Nucleus accumbens (tissue), 56 donors: ENCODE measurements at regions not wholly inside any gene's neighbourhood (a gene's known extent, or its start where the extent isn't known, plus 50 kb on each side); places are given as distances from the start of the nearest gene placed in this dataset.
"Not testable (repeated sequence)": the region's sequence is repeated elsewhere in the genome, so short reads cannot be mapped to it uniquely, and the experiment has no call there.

Experiments used
- DNase-seq, 56 donors: peaks; one replicate each; lab custom pipeline; 2025; lab: John Stamatoyannopoulos, UW

DNA sequence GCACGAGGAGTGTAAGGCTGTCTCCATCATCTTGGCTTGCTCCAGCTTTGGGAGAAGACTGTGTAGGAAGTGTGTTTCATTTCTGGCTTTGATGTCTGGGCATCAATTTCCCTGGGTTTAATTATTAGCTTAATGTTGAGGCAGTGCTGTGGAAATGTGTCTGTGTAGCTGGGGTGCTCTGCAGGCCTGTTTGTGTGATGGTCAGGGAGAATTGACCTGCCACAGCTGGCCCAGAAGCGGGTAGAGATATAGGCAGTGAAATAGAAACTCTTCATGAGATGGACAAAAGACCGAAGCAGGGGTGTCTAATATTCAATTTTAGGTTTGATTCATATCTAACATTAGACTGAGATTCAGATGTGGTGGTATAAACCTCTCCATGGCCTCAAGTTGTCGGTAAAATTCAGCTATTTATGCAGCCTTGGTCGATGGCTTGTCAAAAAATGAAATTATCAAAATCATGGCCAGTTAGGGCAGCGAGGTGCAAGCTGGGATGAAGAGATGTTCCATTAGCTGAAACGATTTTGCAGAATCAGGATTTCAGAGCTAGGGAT lies 95.3 kb upstream of the SNX9 start:
- no peak for DNase-seq

DNA sequence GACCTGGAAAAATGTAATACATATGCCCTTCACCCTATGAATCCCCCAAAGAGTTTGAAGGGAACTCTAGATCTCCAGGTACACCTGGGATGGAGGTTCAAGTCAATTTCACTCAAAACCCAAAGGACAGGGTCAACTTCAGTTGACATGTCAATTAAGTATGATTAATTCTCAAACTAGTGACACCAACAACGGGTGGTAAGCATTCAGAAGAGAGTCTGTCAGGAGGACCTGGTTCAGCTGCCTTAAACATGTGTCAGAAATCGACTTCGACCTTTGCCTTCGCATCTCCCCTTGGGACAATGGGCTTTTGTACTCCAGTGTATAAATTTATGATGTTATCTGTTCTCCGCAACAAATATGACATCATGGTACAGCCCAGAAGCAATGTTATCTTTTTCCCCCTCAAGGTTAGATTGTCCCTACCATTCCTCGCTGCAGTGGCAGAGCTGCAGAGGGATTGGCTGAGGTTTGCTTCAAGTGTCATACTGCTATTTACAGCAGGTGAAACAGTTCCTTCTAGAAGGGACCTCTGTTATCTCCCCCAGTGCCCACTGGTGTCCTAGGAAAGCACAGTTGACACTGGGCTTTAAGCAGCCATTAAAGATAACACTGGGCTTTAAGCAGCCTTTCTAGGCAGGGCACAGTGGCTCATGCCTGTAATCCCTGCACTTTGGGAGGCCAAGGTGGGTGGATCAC lies 94.7 kb upstream of the SNX9 start:
- DNase-seq, result no peak

DNA sequence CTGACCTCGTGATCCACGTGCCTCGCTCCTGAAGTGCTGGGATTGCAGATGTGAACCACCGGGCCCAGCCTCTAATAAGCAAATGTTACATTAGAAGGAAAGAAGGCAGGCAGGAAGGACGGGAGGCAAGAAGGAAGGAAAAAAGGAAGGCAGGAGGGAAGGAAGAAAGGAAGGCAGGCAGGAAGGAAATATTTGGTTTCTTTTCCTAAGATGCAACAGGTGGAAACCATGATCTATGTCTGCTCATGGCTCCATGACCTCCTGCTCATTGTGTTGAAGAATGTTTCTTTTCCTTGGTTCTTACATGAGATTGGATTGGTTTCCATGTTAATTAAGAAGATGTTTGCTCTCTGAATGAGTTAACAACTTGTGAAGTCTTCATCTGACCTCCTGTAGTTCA lies 91.8 kb upstream of the SNX9 start:
- no peak for DNase-seq

DNA sequence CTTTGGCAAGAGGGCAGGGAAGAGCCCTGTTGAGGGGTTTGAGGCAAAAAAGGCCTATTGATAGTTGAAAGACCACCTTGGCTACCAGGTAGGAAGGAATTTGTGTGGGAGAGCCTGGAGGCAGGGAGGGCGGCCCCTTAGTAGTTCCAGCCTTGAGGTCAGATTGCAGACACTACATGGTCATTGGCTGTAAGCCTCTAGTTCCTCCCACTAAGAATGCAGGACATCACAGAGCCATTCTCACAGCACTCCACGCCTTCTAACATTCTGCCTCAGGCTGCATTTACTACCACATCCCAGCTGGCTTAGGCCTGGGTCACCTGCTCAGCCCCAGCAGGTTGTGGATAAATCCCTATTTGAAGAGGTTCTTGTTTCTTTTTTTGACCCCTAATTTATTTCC lies 91.0 kb upstream of the SNX9 start:
- no peak for DNase-seq

DNA sequence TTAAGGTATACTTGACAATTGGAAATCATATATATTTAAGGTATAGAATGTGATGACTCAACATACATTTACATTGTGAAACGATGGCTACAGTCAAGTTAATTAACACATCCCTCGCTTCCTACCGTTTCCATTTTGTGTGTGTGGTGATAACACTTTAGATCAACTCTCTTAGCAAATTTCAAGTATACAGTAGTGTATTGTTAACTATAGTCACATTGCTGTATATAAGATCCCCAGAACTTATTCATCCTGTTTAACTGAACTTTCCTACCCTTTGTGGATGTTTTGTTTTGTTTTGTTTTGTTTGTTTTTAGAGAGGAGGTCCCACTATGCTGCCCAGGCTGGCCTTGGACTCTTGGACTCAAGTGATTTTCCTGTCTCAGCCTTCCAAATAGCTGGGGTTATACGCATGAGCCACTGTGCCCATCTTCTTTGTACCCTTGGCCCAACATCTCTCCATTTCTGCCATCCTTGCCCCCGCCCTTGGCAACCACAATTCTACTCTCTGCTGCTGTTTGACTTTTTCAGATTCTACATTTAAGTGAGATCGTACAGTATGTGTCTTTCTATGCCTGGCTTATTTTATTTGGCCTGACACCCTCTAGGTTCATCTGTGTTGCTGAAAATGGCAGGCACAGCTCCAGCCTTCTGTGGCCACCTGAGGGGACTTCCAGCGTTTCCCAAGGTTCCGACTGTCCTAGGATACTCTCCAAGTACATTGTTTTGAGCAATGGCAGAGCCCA lies 90.5 kb upstream of the SNX9 start:
- DNase-seq, result no peak

DNA sequence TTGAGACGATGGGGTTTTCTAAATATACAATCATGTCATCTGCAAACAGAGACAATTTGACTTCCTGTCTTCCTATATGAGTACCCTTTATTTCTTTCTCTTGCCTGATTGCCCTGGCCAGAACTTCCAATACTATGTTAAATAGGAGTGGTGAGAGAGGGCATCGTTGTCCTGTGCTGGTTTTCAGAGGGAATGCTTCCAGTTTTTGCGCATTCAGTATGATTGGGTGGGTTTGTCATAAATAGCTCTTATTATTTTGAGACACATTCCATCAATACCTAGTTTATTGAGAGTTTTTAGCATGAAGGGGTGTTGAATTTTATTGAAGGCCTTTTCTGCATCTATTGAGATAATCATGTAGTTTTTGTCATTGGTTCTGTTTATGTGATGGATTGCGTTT lies 86.5 kb upstream of the SNX9 start:
- DNase-seq, result not testable (repeated sequence)

DNA sequence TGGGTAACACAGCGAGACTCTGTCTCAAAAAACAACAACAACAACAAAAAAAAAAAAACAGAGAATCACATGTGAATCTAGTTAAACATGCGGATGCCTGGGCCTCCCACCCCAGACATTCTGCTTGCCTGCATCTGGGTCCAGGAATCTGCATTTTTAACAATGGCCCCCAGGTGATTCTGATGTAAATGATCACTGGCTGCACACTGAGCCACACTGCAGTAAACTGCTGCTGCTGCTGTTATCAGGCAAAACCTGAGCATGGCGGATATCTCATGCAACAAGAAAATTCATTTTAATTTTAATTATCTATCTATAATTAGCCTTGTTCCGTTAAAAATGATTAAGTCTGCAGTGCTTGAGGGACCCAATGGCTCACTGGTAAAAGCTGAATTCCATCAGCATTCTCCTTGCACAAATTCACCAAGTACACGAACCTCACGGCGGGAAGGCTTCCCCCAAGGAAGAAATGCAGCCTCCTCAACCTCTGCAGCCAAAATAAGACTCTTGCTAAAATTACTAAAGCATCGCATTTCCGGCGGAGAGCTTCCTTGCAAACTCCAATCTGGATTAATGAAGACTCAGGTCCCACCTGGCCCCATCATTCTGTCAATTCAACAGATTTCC lies 81.6 kb upstream of the SNX9 start:
- no peak for DNase-seq

DNA sequence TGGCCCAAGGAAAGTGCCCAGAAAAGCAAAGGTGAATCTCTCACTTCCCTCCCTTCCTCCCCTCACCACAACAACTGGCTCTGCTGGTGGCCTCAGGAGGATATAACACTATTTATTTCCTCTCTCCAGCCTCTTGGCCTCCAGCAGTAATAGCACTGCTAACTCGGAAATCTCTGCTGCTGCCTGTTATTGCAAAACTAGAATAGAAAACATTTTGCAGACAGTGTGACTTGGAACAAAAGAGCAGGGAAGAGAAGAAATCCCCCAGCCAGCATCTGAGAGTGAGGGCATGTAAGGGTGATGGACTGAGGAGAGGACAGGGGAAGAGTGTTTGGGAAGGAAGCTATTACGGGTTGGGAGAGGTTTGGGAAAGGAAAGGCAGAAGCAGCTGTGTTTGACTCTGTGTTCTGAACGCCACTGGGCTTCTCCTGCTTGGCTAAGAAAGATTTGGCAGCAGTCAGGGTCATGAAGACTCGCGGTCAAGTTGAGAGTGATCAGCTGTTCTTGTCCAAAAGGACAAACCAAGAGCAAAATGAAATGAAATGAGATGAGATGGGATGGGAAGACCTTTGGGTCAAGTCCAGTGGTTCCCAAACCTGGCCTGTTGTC lies 81.0 kb upstream of the SNX9 start:
- no peak for DNase-seq

DNA sequence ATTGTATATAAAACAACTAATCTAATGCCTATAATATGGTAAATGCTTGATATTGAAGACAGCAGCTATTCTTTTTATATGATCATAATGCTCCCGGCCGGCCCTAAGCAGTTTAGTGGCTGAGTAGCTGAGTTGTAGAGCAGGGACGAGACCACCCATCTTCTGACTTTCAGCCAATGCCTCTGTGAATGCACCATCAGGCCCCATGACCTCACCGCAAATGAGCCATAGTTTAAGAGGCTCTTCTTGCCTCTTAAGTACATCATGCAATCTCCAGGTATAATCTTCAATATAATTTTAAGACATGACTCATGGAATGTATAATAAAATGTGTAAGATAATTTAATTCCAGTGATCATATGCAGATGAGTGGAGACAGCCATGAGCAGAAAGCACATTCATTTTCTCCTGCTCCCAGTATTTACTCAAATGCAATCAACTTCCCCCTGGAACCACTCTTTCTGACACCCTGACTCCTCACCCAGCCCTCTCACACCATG lies 78.9 kb upstream of the SNX9 start:
- no peak for DNase-seq

DNA sequence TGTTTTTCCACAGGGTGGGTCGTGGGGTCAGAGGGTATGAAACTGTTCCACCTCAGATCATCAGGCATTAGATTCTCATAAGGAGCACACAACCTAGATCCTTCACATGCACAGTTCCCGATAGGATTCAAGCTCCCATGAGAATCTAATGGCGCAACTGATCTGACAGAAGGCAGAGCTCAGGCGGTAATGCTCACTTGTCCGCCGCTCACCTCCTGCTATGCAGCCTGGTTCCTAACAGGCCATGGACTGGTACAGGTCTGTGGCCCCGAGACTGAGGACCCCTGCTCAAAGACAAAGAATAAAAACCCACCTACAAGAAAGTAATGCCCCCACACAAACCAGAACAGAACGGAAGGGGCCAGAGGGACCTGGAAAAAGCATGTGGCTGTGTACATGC lies 76.1 kb upstream of the SNX9 start:
- DNase-seq, result no peak

DNA sequence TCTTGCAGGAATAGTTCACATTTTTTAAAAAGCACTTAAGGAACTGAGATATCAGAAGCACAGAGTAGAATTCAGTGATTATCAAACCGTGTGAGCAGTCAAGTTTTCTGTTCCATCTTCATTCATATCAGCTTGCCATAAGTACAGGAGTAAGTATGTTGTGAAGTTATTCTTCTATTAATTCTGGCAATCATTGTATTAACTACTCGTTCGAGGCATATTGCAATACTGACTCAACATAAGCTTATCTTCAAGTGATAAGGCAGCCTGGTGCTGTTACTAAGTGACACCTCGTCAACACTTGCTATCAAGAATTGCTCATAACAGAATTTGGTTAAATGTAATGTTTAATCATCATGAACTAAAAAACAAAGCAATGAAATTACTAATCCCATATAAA lies 75.7 kb upstream of the SNX9 start:
- DNase-seq, result no peak

DNA sequence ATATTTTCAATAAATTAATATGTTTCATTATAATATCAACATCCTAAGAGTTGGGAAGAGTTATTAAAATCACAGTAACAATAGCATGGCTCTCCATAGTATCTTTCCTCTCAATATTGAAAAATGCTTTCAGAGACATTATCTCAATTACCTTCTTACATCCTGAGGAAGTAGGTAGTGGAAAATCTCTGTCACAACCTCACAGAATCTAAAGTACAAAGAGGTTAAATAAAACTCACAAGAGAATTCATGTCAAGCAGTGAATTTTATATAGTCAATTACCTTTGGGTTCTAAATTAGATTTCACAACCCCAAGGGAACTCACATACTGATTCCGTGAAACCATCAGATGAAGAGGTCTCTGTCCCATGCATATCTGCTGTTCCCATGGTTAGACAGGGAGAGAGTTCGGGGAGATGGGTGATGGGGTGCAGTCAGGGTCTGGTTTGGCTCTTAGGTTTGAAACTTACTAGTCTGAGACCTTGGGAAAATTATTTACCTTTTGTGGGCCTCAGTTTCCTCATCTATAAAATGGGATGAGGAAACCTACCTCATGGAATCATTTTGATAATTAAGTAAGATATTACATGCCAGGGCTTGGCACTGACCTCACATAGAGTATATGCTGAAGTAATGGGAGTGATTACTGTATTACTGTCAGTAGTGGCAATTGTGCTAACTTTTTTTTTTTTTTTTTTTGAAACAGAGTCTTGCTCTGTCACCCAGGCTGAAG lies 74.0 kb upstream of the SNX9 start:
- DNase-seq, result no peak

DNA sequence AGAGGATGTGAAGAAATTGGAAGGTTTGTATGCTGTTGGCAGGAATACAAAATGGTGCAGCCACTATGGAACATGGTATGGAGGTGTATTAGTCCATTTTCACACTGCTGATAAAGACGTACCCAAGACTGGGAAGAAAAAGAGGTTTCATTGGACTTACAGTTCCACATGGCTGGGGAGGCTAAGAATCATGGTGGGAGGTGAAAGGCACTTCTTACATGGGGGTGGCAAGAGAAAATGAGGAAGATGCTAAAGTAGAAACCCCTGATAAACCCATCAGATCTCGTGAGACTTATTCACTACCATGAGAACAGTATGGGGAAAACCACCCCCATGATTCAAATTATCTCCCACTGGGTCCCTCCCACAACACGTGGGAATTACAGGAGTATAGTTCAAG lies 72.1 kb upstream of the SNX9 start:
- not testable (repeated sequence) for DNase-seq

DNA sequence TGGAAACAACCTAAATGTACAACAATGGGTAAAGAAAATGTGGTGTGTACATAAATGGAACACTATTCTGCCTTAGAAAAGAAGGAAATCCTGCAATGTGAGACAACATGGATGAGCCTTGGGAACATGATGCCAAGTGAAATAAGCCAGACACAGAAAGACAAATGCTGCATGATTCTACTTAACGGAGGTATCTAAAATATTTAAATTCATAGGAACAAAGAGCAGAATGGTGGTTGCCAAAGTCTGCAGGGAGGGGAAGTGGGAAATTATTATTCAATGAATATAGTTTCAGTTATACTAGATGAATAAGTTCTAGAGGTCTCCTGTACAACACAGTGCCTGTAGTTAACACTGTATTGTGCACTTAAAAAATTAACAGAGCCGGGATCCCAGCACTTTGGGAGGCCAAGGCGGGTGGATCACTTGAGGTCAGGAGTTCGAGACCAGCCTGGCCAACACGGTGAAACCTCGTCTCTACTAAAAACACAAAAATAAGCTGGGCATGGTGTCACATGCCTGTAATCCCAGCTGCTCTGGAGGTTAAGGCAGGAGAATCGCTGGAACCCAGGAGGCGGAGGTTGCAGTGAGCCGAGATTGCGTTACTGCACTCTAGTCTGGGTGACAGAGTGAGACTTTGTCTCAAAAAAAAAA lies 71.4 kb upstream of the SNX9 start:
- no peak for DNase-seq

DNA sequence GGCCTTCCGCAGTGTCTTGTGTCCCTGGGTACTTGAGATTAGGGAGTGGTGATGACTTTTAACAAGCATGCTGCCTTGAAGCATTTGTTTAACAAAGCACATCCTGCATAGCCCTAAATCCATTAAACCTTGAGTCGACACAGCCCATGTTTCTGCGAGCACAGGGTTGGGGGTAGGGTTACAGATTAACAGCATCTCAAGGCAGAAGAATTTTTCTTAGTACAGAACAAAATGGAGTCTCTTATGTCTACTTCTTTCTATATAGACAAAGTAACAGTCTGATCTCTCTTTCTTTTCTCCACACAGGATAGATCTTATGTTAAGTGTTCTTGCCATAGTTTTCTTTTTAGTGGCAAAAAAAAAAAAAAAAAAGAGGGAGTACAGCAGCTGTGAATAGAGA lies 70.2 kb upstream of the SNX9 start:
- not testable (repeated sequence) for DNase-seq

DNA sequence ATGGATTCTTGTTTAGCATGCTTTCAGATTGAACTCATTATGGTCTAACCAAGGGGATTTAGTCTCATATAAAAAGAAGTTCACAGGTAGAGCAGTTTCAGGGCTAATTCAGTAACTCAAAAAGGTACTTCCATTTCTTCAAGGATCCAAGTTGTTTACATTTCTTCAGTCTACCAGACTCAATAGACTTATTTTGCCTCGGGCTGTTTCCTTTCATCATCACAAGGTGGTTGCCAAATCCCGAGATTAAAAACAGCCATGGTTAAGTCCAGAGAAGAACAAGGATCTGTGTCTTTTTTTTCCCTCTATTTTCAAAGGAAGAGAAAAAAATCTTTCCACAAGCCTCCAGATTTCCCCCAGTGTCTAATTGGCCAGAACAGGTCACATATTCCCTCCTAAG lies 69.8 kb upstream of the SNX9 start:
- no peak for DNase-seq

DNA sequence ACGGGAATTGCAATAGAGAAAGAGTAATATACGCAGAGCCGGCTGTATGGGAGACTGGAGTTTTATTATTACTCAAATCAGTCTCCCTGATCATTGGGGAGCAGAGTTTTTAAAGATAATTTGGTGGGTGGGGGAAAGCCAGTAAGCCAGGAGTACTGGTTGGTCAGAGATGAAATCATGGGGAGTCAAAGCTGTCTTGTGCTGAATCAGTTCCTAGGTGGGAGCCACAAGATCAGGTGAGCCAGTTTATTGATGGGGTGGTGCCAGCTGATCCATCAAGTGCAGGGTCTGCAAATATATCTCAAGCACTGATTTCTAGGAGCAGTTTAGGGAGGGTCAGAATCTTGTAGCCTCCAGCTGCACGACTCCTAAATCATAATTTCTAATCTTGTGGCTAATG lies 69.2 kb upstream of the SNX9 start:
- not testable (repeated sequence) for DNase-seq

DNA sequence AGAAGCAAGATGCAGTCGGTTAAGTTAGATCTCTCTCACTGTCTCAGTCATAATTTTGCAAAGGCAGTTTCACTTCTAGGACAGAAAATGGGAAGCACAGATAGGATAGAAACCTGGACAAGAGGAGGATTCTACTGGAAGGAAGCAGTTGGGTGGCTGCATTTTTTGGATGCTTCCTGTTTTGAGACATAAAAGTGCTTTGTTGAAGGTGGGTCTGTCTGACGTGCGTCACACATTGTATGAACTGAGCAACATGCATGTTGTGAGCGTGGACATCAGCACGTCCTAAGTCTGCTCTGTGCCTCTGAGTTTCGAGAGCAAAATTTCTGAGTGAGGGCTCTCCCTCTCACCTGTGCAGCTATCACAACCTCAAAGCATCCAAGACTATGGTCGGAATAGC lies 68.7 kb upstream of the SNX9 start:
- no peak for DNase-seq

DNA sequence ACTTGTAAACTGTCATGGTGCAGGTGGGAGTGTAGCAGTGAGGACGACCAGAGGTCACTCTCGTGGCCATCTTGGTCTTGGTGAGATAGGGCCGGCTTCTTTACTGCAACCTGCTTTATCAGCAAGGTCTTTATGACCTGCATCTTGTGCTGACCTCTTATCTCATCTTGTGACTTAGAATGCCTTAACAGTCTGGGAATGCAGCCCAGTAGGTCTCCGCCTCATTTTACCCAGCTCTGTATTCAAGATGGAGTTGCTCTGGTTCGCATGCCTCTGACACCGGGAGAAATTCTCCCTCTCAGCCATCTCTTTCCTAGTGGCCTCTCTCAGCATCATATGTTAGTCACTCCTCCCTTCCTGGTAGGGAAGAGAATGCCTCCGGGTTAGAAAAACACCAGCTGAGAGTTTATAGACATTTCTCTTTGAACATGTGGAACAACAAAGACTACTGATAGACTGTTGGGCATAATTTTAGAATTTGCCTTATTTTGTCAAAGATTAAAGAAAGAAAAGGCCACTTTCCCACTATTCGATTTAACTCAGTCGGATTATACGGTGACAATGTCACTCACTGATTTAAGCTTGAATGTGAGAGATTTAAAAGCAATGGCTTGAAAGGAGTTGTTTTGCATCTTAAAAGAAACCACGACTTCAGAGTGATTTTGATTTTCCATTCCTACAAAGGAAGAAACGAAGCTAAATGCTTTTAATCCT lies 67.9 kb upstream of the SNX9 start:
- no peak for DNase-seq
